HG02970 (cell line): ENCODE measurements at regions not wholly inside any gene's neighbourhood (a gene's known extent, or its start where the extent isn't known, plus 50 kb on each side); places are given as distances from the start of the nearest gene placed in this dataset.

ENCODE experiments used
- ATAC-seq: cut with Tn5 transposase; IDR thresholded peaks from one replicate; pipeline ENCODE4 v1.9.1; 2021; ENCODE audit warnings: mild to moderate bottlenecking, moderate library complexity, moderate number of reproducible peaks; ENCODE audit not compliant: unreplicated experiment, low FRiP score

GRCh38 chr2:64330281-64331113 is 123.5 kb upstream of the LGALSL start:
- no peak for ATAC-seq

- ATAC-seq, result no peak
Observed at GRCh38 chr2:64331114-64331645, 122.8 kb upstream of the LGALSL start.

GRCh38 chr2:64331849-64332699 is 121.9 kb upstream of the LGALSL start:
- ATAC-seq, result no peak

- ATAC-seq, result no peak
Observed at GRCh38 chr2:64336171-64336570, 117.8 kb upstream of the LGALSL start.

GRCh38 chr2:64337314-64337713 is 116.6 kb upstream of the LGALSL start:
- ATAC-seq, result no peak

GRCh38 chr2:64338108-64338507 is 115.9 kb upstream of the LGALSL start:
- ATAC-seq, result no peak

- no peak for ATAC-seq
Observed at GRCh38 chr2:64338910-64339500, 115.0 kb upstream of the LGALSL start.

GRCh38 chr2:64341461-64341860 is 112.5 kb upstream of the LGALSL start:
- no peak for ATAC-seq

GRCh38 chr2:64342195-64343099 is 111.5 kb upstream of the LGALSL start:
- no peak for ATAC-seq

GRCh38 chr2:64344999-64345576 is 108.9 kb upstream of the LGALSL start:
- ATAC-seq, result no peak

- ATAC-seq, result no peak
Observed at GRCh38 chr2:64345998-64346397, 108.0 kb upstream of the LGALSL start.

GRCh38 chr2:64348386-64349130 is 105.4 kb upstream of the LGALSL start:
- no peak for ATAC-seq

- no peak for ATAC-seq
Observed at GRCh38 chr2:64349131-64349530, 104.8 kb upstream of the LGALSL start.

- no peak for ATAC-seq
Observed at GRCh38 chr2:64350996-64351395, 103.0 kb upstream of the LGALSL start.

- no peak for ATAC-seq
Observed at GRCh38 chr2:64352292-64352691, 101.7 kb upstream of the LGALSL start.

GRCh38 chr2:64354857-64355680 is 98.9 kb upstream of the LGALSL start:
- no peak for ATAC-seq

- ATAC-seq, result no peak
Observed at GRCh38 chr2:64356906-64357305, 97.1 kb upstream of the LGALSL start.
